NK-92 (cell line): ENCODE measurements at regions not wholly inside any gene's neighbourhood (a gene's known extent, or its start where the extent isn't known, plus 50 kb on each side); places are given as distances from the start of the nearest gene placed in this dataset.
"Not testable (repeated sequence)": the region's sequence is repeated elsewhere in the genome, so short reads cannot be mapped to it uniquely, and the experiment has no call there.

Experiments
- DNase-seq: peaks from one replicate; lab custom pipeline; 2025; ENCODE audit not compliant: unreplicated experiment; lab: John Stamatoyannopoulos, UW

DNA sequence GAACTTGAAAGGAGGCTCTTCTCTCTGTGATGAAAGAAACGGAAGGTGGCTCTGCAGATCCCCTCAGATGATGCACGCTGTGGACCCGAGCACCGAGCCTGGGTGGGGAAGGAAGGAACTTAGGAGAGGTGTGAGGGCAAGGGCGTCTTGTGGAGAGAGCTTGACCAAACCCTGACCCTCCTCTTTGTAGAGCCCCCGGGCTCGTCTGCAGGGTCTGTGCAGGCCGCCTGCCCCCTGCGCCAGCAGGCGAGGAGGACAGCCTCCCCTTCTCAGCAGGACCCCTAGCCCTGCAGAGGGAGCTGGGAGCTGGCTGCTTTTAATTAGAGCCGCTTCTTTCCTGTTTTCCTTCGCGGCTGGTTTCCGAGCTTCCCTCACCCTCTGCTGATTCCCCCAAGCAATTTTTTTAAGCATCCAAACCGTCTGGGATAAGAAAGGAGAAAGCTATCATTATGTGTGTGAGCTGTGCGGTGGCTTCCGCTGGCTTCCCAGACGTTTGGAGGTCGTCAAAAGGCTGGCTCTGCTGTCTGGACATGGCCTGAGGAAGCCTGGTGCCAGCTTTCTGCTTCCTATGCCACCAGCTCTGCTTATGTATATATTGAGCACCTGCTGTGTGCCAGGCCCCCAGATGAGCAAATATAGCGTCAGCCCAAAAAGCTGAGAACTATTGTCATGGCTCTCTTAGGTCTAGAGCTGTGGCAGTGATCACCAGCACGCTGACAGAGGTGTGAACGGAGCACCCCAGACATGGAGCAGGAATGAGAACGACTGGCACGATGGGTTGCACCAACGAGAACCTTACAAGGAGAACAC, 160.2 kb upstream of the IRF2BP2 start:
- DNase-seq, result no peak

DNA sequence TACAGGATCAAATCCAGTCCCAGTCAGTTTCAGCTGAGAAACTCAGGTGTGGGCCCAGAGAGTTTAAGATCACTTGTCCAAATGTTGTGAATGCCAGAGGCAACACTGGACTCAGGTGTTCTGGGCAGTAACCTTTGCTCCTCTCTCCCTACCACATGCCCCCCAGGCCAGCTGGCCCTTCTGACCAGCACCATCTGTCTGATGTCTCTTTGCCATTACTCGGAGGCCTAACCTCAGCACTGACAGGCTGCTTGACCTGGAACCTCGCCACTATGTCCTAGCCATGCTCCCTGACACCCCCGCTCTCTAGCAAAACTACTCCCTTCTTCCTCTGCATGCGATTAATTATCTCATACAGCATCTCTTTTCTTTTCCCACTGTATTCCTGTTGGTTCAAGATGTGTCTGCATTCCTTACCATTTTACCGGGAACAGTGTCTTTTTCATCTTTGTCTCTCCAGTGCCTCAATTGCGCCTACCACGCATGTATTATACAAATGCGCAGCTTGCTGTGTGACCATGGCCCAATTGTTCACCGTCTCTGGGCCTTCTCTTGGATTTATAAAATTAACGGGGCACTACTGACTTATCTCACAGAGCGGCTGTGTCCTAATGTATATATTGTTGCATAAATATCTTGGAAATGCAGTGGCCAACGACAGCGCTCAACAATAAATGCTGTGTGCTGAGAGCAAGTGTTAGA, 159.5 kb upstream of the IRF2BP2 start:
- no peak for DNase-seq

DNA sequence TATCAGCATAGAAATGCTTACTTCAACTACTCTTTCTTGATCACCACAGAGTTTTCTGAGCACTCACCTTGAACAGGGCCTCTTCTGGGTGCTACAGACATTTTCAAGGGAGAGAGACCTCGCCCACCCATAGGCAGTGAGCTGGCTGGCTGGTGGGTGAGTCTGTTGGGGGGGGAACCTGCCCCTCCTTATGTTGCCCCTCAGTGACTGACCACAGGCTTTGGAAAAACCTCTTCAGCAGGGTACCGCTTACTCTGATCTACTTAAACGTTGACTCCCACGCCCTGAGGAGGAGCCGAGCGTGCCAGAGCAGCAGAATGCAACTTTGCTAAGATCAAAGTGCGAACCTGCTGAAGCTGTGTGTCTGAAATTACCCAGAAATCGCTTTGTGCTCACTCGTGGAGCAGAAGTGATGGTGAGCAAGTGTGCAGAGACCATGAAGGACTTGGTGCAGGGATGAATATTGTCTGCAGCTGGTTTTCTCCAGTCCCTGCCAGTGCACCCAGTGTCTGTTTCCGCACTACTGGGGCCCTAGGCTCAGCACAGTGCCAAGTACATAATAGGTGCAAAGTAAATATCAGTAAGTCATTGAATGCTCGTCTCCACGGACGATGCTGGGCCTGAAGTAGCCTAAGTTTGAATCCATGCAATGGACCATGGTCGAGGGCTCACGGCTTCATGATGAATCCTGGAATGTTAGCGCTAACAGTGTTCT, 158.7 kb upstream of the IRF2BP2 start:
- no peak for DNase-seq

DNA sequence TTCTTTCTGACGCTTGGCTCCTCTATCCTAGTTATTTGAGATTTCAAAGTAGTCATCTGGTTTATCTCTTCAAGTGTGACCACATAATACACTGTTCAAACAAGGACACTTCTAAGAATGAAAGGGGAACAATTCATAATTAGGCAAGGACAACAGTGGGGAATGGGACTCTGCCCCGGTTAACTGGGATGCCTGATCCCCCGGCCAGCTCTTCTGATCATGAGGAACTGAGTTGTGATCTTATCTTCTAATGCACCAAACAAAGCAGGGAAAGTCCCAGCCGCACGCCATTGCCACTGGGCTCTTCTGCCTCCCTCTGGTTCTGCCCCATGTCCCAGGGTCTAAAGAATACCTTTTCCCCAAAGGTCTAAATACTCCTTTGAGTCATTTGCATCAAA, 158.2 kb upstream of the IRF2BP2 start:
- no peak for DNase-seq

DNA sequence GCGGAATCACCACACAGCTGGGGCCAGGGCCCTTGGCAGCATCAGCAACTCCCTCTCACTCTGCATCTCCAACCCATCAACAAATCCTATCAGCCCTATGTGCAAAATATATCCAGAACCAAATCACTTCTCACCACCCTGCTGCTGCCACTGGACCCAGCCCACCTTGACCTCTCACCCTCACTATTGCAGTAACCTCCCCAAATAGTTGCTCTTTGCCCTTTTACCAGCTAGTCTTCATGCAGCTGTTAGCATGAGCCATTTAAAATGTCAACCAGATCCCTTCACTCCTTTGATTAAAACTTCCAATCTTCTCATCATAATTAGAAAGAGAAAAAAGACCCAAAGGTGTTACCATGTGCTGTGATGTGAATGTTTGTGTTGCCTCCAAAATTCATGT, 155.7 kb upstream of the IRF2BP2 start:
- no peak for DNase-seq

DNA sequence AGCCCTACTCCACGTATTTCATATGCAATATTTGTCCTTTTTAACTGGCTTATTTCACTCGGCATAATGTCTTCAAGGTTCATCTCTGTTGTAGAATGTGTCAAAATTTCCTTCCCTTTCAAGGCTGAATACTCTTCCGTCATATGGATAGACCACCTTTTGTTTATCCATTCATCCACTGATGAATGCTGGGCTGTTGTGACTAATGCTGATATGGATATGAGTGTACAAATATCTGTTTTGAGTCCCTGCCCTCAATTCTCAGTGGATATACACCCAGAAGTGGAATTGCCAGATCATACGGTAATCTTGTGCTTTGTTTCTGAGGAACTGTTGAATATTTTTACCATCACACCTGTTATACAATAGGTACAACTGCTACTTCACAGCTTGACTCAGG, 155.2 kb upstream of the IRF2BP2 start:
- DNase-seq, result no peak

DNA sequence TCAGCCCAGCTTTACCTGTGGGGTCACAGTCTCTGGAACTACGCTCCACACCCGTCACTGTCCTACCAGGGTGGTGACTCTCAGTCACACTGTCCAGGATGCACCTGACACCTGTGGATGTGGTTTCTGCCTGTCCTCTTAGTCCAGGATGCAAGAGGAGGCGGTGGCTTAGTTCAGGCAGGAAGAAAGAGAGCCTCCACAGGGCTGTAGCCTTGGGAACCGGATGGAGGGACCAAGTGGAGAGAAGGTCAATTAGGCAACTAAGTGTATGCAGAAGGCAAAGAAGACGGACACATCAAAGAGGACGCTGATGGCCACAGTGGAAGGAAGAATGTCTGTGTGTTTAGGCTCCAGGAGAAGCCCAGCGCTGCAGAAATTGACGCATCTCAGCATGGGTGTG, 153.9 kb upstream of the IRF2BP2 start:
- DNase-seq, result no peak

DNA sequence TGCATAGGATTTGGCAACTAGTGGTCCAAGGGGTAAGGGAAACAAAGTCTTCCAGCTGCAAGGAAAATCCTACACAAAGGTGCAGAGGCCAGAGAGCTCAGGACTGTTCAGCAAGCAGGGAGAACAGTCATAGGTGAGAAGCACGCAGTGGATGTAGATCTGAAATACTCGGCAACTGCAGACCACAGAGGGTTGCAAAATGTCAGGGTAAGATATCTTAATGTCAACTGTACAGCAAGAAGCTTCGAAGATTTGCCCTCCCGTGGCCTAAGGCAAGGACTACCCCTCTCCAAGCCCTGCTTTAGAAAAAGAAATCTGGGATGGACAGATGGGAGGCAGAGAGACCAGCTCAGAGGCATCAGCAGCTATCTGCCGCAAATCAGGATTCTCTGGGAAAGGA, 153.4 kb upstream of the IRF2BP2 start:
- DNase-seq, result no peak

DNA sequence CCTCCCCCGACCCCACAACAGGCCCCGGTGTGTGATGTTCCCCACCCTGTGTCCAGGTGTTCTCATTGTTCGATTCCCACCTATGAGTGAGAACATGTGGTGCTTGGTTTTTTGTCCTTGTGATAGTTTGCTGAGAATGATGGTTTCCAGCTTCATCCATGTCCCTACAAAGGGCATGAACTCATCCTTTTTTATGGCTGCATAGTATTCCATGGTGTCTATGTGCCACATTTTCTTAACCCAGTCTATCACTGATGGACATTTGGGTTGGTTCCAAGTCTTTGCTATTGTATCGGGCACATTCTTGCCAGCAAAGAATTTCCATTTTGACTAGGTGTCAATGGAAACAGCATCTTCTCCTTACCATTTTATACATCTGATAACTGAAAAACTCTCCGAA, 152.1 kb upstream of the IRF2BP2 start:
- not testable (repeated sequence) for DNase-seq

DNA sequence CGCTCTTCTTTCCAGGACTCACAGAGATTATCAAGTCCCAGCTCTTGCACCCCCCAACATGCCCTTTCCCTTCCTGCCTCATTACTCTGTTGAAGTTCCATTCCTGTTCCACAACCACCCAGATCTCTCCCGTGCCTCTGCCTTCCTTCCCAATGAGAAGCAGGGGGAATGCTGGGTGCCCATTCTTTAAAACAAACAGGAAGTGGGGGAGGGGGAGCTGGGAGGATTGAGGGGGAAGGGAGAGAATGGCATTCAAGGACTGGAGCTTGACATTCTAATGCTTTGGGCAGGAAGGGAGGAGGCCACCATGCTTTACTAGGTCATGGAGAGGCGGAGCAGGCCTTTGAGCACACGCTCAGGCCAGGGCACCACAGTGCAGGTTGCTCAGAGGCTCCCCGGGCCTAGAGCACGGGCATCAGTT, 150.3 kb upstream of the IRF2BP2 start:
- DNase-seq, result no peak

DNA sequence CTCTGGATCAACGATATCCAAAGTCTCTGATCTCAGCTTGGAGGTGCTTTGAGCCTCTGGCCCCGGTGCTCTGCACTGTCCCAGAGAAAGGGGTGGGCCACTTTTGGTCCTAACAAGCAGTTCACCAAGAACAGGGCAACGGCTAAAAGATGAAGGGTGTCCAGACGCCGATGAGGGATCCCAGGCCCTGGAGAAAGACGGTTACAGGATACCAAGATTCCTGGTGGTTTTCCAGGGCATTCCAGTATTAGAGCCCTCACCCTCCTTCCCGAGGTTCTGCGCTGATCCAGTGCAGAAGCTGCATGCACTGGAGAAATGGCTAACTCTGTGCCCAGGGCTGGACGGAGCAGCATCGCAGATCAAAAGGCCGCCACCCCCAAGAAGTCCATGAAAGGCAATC, 149.9 kb upstream of the IRF2BP2 start:
- no peak for DNase-seq

DNA sequence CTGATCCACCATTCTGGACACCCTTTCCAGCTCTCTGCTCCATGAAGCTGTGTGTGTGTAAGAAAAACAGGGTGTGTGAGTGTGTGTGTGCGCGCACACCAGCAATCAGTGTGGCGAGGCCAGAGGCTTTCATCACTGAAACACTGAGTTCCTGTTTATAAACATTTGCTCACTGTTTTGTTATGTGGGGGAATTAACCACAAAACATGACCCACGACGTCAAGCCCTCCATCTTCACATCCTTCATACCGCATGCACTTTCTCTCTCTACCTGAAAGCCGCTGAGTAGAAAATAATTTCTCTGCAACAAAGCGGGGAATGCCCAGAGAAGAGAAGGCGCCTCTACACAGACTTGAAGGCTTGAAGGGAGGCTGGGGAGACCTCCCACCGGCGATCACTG, 148.9 kb upstream of the IRF2BP2 start:
- DNase-seq, result no peak

DNA sequence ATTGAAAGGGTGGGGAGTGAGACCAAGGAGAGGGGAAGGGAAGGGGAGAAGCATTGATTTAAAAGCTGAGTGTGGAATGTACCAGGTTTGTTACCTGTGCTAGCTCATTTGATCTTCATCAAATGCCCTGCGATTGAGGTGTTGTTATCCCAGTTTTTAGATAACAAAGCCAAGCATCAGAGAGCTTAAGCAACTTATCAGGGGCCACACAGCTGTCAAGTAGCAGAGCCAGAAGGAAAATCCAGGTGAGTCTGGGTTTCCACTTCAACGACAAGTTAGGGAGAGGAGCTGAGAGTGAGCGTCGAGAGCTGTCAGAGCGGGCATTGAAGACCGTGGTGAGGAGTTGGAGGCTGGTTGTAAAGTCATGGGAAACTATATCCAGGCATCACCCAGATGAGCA, 146.9 kb upstream of the IRF2BP2 start:
- DNase-seq, result no peak

DNA sequence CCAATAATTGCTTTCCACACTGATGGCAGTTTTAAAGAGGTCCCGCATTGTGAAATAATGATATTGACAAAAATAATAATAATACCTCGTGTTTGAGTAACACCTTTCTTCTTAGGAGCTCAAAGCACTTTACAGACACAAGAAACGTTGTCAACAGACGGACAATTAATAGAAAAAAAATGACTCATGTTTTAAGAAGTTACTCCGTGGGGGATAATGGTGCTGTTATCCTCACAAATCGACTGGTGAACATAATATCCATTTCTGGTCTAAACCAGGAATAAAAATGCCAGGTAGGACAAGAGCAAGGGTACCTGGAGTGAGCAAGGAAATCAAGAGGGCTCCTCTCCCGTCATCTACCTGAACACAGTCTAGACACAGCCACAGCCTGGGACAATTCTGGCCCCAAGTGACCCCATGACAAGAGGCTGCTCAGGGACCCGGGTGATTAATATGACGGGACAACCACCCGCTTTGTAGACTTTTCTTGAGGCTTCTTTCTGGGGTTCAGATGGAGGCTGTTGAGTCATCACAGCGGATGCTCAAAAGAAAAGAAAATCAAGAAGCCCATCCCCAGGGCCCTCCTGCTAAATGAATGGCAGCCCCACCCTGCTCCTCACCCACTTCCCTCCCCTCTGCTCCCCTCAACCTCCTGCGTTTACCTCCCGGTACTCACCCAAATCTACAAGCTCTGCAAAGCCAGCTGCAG, 146.2 kb upstream of the IRF2BP2 start:
- no peak for DNase-seq

DNA sequence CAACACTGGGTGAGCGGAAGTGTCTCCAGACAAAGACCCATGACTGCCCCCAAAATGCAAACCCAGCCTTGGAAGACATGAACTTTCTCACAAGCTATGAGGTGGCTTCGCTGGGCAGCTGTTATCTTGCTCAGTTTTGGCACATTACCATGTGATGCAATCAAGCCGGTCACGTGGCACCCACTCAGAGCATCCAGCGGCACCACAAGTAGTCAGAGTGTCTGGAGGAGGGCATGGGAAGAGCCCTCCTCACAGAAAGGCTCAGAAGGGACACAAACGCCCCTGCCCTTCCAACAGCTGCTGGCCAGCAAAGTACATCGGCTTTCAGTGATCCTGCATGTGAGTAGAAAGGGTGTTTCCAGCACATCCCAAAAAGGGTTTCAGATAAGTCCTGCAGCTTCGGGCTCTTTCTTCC, 145.5 kb upstream of the IRF2BP2 start:
- no peak for DNase-seq

DNA sequence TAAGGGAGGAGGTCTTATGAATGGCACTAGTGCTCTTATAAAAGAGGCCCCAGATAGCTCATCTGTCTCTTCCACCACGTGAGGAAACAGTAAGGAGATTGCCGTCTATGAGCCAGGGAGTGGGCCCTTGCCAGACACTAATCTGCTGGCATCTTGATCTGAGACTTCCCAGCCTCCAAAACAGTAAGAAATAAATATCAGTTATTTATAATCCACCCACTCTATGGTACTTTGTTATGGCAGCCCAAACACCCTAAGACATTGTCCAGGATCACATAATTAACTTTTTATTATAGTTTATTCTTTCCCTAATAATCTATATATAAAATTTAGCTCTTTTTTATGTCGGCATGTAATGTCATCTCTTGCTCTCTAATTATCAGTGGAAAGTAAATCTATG, 144.0 kb upstream of the IRF2BP2 start:
- DNase-seq, result no peak

DNA sequence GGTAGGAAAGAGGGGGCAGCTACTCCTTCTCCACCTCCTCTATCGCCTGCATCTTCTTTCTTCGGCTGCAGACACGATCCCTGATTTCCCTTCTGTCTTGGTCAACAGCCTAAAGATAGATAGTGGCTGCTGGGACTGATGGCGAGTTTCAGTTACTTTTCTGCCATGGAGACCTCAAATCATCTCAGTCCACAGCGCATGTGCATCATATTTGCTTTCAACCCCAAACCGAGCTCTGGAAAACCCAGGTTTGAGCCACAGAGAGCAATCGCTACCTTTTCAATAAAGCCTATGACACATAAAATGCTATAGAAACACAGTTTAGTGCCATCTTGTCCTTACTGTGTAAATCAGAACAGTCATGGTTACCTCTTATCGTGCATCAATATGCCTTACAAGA, 142.9 kb upstream of the IRF2BP2 start:
- DNase-seq, result no peak

DNA sequence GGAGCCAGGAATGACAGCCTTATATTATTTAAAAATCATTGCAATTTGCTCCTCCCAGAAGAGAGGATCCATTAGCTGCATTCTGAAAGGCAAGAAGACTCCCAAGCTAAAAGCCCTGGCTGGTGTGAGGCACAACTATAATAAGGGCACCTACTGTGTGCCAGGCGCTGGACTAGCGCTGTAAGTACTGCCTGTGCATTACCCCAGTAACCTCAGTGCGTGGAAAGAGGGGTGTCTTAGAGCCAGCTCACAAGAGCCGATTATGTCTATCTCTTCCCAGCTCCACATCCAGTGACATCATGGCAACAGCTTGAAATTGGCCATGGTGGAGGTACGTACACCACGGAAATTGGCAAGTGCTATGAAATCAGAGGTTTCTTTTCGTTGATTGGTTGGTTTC, 141.7 kb upstream of the IRF2BP2 start:
- no peak for DNase-seq

DNA sequence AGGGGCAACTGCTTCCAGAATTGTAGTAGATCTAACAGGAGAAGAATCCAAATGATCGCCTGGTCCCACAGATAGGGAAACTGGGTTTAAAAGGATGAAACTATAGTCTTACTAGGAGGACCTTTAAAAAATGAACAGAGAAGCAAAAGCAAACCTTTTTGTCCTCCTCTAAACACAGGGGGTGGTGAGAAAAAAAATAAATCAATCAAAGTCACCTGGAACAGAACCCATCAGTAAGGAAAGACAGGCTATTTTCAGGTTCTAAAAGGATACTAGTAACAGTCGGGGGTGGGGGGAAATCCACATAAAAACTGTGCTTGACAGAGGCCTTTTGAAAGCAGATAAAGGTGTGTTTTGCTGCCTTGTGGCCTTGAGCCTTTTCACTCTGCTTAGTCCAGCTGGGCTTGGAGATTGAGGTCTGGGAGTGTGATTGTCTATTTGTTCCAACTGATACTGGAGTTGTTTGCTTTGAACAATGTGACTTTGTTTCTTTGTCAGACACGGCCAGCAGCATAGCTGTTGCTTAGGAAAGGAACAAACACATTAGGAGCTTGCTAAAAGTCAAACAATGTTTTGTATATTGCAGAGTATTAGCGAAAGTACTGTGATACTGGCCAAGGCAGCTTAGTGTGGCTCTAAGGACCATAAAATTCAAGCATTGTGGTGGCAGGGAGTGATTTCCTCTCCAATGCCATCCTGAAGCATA, 141.1 kb upstream of the IRF2BP2 start:
- no peak for DNase-seq

DNA sequence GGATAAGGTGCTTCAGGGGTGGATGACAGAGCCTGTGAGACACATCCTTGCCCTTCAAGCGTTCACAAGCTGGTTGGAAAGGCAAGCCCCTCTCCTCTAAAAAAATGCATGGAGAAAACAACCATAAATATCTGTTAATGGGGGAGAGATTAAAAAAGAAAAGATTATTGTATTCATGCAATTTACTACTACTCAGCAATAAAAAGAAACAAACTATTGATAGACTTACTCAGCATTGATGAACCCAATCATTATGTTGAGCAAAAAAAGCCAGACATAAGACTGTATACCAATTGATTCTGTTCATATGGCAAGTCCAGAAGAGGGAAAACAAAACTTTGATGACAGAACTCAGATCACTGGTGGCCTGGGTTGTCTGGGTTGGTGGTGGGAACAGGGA, 138.7 kb upstream of the IRF2BP2 start:
- DNase-seq, result no peak

DNA sequence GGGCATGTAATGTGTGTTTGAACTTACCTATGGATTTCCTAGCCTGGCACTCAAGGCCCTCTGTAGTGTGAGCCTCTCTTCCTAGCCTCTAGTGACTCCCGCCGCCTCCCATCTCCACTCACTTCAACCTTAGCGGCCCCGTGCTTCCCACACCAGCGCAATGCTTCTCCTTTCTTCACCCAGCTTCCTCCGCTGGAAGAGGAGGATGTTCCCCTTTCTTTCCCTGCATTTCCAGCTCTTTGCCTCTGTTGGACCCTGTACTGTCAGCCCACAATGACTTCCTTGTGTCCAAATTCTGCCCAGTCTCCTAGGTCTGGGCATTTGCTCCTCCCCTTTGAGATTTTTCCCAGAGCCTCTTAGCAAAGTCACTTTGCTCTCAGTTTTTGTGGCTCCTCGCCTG, 138.1 kb upstream of the IRF2BP2 start:
- DNase-seq, result no peak
